ENCODE measurements at regions not wholly inside any gene's neighbourhood (a gene's known extent, or its start where the extent isn't known, plus 50 kb on each side); places are given as distances from the start of the nearest gene placed in this dataset.

DNA sequence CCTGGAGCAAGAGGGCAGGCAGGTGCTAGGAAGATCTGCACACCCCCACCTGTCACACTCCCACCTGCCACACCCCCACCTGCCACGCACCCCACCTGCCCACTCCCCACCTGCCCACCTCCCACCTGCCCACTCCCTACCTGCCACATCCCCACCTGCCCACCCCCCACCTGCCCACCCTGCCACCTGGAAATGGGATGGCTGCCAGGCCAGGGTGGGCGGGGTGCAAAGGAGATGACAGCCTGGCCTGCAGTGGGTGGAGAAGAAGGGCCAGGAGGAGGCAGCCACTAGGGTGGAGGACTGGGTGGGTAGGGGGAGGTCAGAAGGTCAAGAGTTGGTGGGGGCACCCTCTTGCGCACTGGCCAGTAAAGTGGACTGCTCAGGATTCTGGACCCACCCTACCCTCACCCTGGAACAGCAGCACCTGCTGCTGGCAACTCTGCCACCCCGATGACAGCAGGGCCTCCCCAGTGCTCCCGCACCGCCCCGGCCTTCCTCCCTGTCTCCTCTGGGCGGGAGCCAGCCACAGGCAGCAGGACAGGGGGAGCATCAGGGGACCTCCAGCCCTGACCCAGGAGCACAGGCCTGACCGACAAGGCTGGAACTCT is 66.8 kb upstream of the NKX1-1 start:
- no peak for DNase-seq

DNA sequence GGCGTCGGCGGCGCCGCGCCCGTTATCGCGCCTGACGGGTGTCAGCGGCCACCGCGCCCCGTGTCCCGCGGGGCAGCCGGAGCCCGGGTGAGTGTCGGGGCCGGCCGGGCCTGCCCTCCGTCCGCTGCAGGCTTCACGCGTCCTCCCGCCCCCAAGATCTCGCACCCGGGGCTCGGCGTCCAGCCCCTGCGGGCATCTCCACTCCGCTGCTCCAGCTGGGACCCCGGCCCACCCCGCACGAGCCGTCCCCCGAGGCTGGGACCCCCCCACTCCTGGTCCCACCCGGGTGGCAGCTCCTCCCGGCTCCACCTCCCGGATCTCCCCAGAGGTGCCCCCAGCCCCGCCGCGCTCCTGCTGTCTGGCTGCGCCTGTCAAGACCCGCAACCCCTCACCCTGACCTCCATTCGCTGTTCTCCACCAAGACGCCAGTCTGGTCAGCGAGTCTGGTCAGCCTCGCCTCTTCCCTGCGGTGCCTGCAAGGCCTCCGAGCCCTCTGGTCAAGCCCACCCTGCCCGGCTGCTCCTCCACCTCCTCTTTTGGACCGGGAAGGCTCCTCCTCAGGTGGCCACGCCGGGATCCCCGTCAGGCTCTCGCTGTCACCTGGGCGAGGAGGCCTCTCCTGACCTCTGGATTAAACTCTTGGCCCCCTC is 66.0 kb upstream of the NKX1-1 start:
- DNase-seq: no peak

DNA sequence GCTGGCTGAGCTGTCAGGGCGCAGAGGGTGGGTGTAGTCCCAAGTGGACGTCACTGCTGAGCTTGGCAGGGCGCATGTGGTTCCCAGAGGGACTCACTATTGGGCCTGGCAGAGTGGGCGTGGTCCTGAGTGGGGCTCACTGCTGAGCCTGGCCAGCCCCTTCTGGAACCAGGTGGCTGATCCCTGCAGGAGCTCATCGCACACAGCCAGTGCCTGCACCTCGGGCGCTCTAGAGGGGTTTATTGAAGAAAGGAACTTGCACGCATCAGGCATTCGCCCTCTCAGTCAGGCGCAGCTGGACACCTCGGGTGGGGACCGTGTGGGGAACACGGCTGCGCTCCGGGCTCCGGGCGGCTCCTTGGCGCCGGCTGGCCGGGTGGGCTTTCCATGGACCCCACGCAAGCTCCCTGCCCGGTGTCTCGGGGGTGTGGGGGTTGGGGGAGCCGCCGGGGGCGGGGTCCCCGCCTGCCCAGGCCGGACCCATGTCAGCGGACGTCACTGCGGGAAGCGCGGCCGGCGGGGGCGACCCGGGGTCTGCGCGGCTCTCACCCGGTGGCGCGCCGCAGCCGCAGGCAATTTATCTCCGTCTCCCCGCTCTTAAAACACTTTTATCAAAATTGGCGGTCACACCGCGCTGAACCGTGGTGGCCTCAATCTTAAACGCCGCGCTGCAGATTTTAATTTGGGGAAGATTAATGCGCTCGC is 65.4 kb upstream of the NKX1-1 start:
- DNase-seq: no peak

DNA sequence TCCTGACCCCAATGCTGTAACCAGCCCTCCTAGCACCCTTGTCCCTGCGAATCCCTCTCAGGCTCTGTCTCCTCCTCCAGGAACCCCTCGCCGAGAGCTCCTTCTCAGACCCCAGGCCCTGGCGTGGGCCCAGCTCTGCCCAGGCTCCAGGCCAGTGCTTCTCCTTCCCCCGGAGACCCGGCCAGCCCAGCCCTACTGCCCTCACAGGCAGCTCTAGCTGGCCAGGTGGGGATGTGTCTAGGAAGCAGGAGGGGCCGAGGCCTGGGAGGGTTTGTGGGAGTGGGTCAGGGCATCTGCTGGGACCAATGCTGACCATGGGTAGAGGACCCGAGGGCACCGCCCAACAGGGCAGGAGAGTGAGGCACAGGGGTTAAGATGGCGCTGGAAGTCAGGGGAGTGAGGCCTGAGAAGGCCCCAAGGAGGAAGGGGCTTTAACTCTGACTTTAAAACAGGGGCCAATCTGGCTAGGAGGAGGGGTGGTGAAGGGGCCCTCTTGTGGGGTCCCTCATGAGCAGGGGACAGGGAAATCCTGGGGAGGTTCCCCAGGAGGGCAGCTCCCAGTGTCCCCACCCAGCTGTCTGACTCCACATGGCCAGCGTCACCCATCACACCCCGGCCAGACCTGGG is 64.7 kb upstream of the NKX1-1 start:
- DNase-seq: no peak

DNA sequence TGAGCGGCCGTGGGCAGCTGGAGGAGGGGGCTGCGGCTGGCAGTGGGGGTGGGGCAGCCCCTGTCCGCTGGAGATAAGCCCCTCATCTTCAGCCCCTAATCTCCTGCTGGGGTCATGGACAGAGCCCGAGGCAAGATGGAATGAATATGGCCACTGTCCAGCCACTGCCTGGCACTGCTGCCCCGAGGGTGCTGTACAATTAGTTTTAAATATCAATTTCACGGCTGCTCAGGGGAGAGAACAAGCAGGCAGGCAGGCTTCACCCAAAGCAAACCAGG is 64.1 kb upstream of the NKX1-1 start:
- no peak for DNase-seq

DNA sequence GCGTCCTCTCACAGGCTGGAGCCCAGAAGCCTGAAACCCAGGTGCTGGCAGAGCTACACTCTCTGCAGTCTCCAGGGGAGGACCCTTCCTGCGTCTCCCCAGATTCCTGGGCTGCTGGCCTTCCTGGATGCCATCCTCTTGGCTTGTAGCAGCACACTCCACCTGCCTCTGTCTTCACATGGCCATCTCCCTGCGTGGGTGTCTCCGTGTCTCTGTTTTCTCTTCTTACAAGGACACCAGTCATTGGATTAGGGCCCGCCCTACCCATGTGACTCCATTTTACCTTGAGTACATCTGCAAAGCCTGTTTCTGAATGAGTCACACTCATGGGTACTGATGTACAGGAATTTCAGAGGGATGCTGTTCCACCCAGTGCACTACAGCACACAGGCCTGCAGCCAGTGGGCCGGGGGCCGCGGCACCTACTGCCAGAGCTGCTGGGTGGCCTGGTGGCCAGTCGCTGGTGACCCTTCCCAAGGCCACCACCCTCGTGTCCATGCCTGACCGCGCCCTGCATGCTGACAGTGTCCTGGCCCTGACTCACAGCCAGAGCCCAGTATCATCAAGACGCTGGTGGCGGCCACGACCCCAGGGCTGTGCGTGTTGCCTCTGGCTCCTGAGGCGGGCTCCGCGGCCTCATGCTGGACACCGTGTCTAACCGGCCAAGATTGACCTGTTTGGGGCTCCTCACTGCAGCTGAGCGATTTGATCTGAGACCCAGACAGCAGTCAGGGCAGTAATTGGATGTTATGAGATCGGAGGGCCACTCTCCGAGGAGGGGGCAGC is 63.6 kb upstream of the NKX1-1 start:
- DNase-seq: no peak

DNA sequence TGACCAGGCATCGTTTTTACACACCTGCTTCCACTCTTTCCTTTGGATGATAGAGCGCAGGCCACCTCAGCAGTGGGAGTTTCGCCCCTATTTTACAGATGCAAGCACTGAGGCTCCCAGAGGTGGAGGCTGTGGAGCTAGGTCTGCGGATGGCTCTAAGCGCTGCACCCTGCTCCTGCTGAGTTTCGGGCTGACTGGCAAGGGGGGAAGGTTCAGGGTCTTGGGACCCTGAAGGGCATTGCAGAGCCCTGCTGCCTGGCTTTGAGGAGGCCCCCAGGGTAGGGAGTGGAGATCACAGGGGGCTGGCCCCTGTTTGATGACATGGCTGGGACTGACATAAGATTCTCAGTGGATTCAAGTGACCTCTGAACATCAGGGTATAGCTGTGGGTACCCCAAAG is 62.8 kb upstream of the NKX1-1 start:
- no peak for DNase-seq

DNA sequence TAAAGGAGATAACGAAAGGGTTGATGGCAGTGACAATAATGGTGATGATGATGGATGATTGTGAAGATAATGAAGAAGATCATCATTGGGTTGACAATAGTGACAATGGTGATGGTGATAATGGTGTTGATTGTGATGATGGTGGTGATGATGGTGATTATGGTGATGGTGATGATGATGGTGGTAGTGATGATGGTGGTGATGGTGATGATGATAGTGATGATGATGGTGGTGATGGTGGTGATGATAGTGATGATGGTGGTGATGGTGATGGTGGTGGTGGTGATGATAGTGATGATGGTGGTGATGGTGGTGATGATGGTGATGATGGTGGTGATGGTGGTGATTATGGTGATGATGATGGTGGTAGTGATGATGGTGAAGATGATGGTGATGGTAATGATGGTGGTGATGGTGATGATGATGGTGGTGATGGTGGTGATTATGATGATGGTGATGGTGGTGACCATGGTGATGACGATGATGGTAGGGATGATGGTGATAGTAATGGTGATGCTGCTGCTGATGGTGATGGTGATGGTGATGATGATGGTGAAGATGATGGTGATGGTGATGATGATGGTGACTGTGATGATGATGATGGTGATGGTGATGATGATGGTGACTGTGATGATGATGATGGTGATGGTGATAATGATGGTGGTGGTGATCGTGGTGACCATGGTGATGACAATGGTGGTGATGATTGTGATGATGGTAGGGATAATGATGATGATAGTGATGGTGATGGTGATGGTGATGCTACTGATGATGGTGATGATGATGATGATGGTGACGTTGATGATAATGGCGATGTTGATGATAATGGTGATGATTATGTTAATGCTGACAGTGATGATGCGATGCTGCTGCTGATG is 61.6 kb upstream of the NKX1-1 start:
- DNase-seq: no peak

DNA sequence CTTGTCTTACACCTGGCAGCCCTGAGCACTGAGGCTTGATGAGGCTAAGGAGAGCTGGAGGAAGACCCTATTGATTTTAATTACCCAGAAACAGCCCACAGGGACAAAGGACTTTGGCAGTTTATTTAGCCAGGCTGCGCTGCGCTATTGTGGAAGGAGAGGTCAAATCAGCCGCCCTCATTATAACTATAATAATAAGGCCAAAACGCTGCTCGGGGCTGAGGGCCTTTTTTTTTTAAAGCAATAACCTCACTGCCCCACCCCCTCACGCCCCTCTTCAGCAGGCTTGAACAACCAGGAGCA is 60.6 kb upstream of the NKX1-1 start:
- no peak for DNase-seq

DNA sequence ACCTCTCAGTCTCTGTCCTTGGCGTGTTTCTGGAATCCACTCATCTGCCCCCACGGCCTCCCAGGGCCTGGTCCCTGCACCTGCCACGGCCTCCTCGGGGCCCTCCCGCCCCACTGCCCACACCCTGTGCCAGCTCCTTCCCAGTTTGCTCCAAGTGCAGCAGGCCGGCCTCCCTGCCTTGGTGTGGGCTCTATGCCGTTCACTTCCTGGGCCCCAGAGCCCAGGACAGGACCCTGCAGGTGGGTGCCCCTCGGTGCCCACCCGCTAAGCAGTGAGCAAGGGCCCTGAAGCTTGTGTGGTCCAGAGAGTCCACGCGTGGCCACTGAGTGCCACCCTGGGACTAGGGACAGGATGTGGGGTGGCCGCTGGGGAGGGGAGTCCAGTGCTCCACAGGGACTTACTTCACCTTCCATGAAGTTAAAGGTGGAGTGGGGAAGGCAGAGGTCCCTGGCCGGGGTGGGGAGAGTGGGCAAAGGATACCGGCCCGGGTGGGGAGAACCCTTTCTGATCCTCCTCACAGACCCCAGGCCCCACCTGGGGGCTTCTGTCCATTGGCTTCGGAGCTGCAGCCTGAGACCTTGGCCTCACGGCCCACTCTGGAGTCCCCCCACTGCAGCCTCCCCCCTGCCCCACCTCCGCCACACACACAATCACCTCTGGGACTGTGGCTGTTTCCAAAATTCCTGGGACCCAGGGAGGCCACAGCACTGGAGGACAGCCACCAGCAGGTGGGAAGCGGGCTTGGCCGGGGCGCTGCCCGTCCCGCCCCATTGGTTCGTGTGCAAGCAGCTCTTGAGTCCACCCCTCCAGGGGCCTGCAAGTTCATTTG is 60.0 kb upstream of the NKX1-1 start:
- DNase-seq: no peak

DNA sequence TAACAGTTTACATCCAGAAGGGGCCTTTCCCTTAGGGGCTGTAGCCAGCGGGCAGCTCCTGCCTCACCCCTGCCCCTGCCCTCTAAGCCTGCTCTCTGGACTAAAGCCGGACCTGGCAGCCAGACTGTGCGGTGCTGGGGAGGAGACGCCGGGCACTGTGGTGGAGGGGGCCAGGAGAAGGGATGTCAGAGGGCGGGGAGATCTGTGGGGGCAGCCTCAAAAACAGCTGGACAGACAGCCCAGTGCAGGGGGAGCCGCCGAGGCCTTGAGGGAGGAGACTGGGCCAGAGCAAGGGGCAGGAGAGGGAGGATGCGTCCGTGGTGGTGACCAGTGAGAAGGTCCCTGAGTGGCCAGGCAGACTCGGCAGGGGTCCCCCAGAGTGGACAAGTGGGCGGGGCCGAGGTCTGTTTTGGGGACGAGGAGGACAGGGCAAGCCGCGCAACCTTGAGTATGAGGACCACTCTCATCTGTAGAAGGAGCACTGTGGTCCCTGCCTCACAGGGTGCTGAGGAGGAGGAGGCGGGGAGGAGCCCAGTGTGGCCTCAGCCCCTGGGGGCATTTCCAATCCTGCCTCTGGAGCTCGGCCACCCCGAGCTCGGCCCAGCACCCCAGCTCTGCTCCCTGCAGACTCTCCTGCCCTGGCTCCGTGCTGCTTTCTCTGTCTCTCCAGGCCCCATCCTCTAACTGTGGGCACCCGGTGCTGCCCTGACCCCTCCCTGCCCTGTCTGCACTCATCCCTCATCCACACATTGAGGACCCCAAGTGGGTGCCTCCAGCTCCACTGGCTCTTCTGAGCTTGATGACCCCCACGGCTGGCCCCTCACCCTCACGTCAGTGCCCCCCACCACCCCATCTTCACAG is 59.2 kb upstream of the NKX1-1 start:
- no peak for DNase-seq

DNA sequence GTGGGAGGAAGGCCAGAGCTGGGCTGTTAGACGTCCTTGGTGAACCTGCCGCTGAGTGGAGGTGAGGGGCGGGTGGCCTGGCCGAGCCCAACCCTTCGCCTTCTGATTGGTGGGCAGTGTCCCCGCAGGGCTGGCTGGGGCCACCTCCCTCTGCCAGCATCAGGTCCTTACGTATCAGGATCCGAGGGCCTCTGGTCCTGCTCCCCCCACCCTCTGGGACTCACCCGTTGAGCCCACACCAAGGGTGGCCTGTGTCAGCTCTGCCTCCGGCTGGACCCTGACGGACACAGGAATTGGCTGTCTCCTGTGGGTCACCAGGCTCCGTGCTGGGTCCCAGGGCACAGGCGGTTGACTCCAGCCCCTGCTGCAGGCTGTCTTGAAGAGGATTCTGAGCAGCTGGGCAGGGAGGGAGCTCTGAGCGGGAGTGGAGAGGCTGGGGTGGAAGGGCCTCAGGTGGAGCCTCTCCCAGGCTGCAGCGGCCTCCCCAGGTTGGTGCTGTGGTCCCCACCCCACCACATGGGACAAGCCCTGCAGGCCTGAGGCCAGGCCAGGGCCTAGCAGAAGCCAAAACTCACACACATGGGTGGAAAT is 58.4 kb upstream of the NKX1-1 start:
- no peak for DNase-seq

DNA sequence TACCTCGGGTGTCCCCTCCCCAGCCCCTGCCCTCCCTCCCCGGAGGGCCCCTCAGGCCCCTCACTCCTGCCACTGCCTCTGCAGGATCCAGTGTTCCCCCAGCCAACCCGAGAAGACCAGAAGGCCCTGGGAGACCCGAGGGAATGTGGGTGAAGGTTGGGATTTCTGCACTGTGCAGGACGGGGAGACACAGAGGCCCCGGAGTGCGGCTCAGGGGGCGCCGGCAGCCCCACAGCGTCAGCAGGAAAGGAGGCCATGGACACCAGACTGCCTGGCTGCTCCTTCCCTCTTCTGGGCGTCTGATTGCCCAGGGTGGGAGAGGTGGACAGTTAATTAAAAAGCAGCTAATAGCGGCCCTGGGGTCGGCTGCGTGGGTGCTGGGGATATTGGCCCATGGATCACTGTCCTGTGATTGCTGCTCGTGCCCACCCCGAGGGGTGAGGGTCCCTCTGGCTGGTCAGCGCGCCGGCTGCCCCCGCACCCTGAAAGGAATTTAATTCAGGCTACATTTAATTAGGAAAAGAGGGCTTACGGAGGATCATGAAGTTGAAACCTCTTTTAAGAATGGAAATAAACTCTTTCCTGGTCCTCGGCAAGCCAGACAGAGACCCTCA is 57.8 kb upstream of the NKX1-1 start:
- no peak for DNase-seq

DNA sequence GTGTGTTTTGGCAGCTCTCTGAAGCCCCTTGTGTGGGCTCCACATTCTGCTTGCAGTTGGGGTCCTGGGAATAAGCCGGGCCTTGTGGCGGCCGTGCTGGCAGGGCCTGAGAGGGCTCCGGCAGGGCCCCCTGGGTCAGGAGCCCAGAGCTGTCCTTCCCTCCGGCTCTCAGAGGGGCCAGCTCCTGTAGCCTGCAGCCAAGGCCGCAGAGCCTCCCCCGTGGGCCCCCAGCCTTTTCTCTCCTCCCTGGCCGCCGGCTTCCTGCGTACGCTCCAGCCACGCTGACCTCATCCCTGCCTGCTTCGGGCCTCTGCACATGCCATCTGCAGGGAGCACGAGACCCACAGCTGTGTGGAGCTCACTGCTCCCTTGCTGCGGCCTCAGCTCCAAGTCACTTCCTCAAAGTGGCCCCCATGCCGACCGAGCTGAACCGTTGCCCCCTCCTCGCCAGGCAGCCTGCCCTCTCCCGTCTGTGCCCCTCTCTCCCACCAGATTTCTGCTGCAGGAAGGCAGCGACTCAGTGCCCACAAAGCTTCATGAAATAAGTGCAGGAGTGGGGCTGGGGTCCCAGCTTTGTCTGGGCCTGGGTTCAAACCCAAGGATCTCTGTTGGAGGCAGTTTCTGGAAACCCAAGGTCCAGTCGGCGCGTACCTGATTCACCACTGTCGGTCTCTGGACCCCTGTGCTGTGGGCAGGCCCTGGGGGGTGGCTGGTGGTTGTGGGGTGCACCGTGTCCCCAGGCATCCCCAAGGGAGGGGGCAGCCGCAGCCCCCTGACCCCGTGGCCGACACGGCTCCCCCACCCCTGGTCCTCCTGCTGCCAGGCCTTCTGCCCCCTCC is 57.1 kb upstream of the NKX1-1 start:
- DNase-seq: no peak

DNA sequence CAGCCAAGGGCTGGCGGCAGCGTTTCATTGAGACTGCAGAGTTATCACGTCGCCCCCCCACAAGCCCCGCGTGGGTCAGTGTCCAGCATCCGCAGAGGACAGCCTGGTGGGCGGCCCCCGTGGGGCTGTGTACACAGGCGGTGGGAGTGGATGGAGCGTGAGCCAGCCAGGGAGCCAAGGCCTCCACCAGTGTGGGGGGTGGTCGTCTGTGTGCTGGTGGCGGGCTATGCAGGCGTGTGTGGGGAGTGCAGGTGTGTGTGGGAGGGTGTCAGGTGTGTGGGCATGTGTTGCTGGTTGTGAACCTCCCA is 56.5 kb upstream of the NKX1-1 start:
- DNase-seq: no peak

DNA sequence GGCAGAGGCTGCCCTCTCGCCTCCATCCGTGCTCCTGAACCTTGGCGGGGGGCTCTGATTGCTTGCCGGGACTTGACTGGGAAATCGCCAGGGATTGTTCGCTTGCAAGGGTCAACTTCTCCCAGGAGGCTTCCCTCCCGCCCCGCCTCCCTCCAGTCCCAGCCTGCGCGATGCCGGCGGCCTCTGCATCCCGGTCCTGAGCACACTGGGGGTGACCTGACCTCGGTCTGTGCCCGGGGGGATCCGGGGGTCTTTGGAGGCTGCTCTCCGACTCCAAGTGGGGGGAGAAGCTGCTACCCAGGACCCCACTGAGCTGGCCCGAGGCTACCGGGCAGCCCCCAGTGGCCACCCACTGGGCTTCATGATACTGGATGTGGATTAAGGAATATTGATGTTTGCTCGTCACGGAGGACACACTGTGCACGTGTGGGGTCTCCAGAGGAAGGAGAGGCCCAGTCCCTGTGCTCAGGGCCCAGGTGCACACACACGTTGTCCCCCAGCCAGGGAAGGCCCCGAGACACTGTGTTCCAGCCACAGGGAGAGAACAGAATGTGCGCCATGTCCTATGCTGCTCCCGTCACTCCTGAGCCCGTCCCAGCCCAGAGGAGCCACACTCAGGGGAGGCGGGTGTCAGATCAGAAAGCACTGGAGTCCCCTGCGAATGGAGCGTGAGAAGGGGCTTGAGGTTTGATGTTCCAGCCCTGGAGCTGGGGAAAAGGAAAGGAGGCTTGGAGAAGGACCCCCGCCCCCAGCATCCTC is 55.9 kb upstream of the NKX1-1 start:
- DNase-seq: no peak

DNA sequence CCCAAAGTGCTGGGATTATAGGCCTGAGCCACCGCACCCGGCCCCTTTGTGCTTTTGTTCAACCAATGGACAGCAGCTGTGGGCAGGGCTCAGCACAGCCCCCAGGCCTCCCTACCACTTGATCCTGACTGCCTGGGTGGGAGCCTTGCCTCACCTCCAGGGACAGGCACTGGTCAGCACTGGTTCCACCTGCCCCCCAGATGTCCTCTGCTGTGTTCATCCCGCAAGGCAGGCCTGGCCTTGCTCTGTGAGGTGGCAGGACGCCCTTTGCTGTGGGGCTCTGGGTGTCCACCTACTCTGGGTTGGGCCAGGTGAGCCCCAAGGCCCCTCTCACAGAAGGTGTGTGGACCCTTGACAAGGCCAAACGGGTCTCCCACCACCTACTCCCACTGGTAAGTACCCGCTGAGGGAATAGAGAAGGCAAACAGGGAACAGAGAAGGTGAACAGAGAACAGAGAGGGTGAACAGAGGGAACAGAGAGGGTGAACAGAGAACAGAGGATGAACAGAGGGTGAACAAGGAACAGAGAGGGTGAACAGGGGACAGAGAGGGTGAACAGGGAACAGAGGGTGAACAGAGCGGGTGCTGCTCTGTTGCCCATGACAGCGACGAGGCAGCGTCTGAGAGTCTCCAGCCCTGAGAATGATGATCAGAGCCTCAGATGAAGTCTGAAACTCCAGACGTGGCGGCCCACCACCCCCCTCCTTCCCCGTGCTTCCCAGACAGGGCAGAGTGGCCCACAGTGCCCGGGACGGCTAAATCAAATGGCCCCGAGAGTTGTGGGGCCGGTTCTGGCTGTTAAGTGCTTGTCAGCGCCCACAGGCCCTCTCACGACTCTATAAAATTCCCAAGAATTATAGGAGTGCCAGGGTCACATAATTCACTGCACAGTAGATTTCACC is 55.0 kb upstream of the NKX1-1 start:
- DNase-seq: no peak

All from SIG-M5 (cell line).